ENCODE measurements at regions not wholly inside any gene's neighbourhood (a gene's known extent, or its start where the extent isn't known, plus 50 kb on each side); places are given as distances from the start of the nearest gene placed in this dataset.

GRCh38 chrX:13489454-13489853, 79.9 kb upstream of the EGFL6 start:
- no peaks in the 10 kb centered on the region for H3K9me3 ChIP-seq (ENCODE audit: insufficient read depth in 2 of 2, low read depth in 1 of 2, low read length in 1 of 2)
- H4K91ac ChIP-seq (replicated peaks; ENCODE audit: insufficient read length, low read length): no peak overlapping the region
- H2BK12ac ChIP-seq (ENCODE audit: low read depth, low read length): no peak overlapping the region
- H3K4me1 ChIP-seq (replicated peaks in 1 of 4; ENCODE audit: control insufficient read depth in 3 of 4, insufficient read depth in 4 of 4, low read length in 3 of 4): peaks cover 0 to 2% (median 0%) of the 10 kb centered on the region in 4 experiments; a peak in 1 of 7 replicates
- no peak overlapping the region for H3K4me2 ChIP-seq (ENCODE audit: insufficient read depth in 1 of 2, low read depth in 2 of 2, low read length in 2 of 2)
- H3K14ac ChIP-seq (ENCODE audit: insufficient read length): no peak overlapping the region
- no peak overlapping the region for H3K23ac ChIP-seq (ENCODE audit: insufficient read length)
- FAIRE-seq: no peak
- H2BK20ac ChIP-seq (ENCODE audit: low read length): no peak overlapping the region
- no peak overlapping the region for H3K27ac ChIP-seq (ENCODE audit: low read depth, low read length)
- 80% methylated on average over 5 of the region's 5 CpGs; no CpG with 5 or more reads in 1 of the 2 experiments for whole genome bisulfite sequencing, 2 experiments (ENCODE audit: extremely low coverage in 1 of 2, insufficient coverage in 1 of 2, insufficient read length in 1 of 2, insufficient replicate concordance in 2 of 2, low coverage in 1 of 2, low lambda C conversion rate in 2 of 2, missing lambda C conversion rate in 1 of 2)
- H2BK15ac ChIP-seq (ENCODE audit: low read length): no peak overlapping the region
- H3K18ac ChIP-seq (ENCODE audit: extremely low read depth, low read length): no peak overlapping the region
- no peak for DNase-seq (ENCODE audit: low read depth in 1 of 2, low spot score in 2 of 2)
- H3K79me1 ChIP-seq (ENCODE audit: low read depth, low read length): no peaks in the 10 kb centered on the region
- H3K36me3 ChIP-seq (ENCODE audit: control insufficient read depth in 2 of 4, insufficient read depth in 4 of 4, low read length in 3 of 4): no peaks in the 10 kb centered on the region
- ChIA-PET CTCF (ENCODE audit: partially characterized antibody) (interaction anchor here (0.9 kb wide), 1 partner anchor 539 kb away, joined by 3 read pairs; no protein-coding TSS in a partner anchor), POLR2A (ENCODE audit: partially characterized antibody) (no interaction called here)
- TF ChIP-seq TCF12 (IDR thresholded peaks at IDR 0.05; ENCODE audit: low read depth, low read length) (no peak), TAF7 (optimal IDR thresholded peaks at IDR 0.05; ENCODE audit: borderline replicate concordance, low read depth, low read length) (no peak), POLR2AphosphoS5 (IDR thresholded peaks at IDR 0.05; ENCODE audit: low read depth, low read length) (no peak)
- no peak overlapping the region for H4K5ac ChIP-seq (ENCODE audit: insufficient read length, low read depth, low read length)
- no peaks in the 10 kb centered on the region for H3K23me2 ChIP-seq (ENCODE audit: low read depth, low read length)
- H2AFZ ChIP-seq (ENCODE audit: low read length): no peak overlapping the region
- no peaks in the 10 kb centered on the region for H3K27me3 ChIP-seq (replicated peaks in 1 of 4; ENCODE audit: control insufficient read depth in 3 of 4, extremely low read depth in 1 of 4, insufficient read depth in 3 of 4, low read length in 3 of 4)
- no peak overlapping the region for H2BK5ac ChIP-seq (ENCODE audit: low read depth, low read length)
- no peak overlapping the region for H4K8ac ChIP-seq (ENCODE audit: extremely low read depth, insufficient read depth, low read length)
- H3K4me3 ChIP-seq (ENCODE audit: extremely low read depth in 1 of 4, insufficient read depth in 2 of 4, low read depth in 3 of 4, low read length in 4 of 4): no peak overlapping the region
- no peak overlapping the region for H2AK5ac ChIP-seq (ENCODE audit: low read depth, low read length)
- no peaks in the 10 kb centered on the region for H3K79me2 ChIP-seq (ENCODE audit: control insufficient read depth in 1 of 2, insufficient read depth in 2 of 2, low read length in 2 of 2)
- no peak overlapping the region for H2BK120ac ChIP-seq (replicated peaks; ENCODE audit: low read depth, low read length)
- H3K4ac ChIP-seq (replicated peaks; ENCODE audit: insufficient read length, low read depth, low read length): no peak overlapping the region
- no peak overlapping the region for H3K56ac ChIP-seq (replicated peaks; ENCODE audit: insufficient read length, low read depth, low read length)
- no peak overlapping the region for H3K9ac ChIP-seq (replicated peaks in 1 of 4; ENCODE audit: extremely low read depth in 1 of 4, low read depth in 3 of 4, low read length in 3 of 4)
- no peaks in the 10 kb centered on the region for H4K20me1 ChIP-seq (replicated peaks in 1 of 2; ENCODE audit: control insufficient read depth in 1 of 2, insufficient read depth in 2 of 2, low read length in 2 of 2)

All from H1 (cell line).